ENCODE measurements at regions not wholly inside any gene's neighbourhood (a gene's known extent, or its start where the extent isn't known, plus 50 kb on each side); places are given as distances from the start of the nearest gene placed in this dataset.

DNA sequence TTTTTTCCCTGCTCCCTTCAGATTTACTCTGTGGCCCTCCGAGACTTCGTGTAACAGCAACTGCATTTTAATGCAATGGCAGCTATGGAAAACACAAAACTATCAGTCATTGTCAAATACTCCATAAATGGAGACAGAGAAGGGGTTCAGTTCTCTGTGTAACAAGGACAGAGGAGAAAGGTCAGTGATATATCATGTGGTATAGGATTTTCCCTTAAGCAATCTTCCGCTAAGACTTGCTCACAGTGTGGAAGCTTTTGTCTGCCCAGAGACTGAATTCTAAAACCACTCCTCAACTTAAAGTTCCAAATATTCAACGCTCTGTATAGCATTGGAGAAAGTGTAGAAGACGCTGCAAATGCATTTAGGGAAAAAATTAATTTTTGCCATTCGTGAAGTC lies 111.3 kb upstream of the EDNRB start:
- H3K4me3 ChIP-seq, result no peak overlapping the region
- H3K9me3 ChIP-seq, result no peaks in the 10 kb centered on the region
- no peaks in the 10 kb centered on the region for H3K27me3 ChIP-seq (replicated peaks; ENCODE audit: insufficient read depth)
- TF ChIP-seq POLR2A (IDR thresholded peaks at IDR 0.05) (no peak), POLR2AphosphoS5 (IDR thresholded peaks at IDR 0.05) (no peak)
- TF ChIP-seq, protein P1, sequence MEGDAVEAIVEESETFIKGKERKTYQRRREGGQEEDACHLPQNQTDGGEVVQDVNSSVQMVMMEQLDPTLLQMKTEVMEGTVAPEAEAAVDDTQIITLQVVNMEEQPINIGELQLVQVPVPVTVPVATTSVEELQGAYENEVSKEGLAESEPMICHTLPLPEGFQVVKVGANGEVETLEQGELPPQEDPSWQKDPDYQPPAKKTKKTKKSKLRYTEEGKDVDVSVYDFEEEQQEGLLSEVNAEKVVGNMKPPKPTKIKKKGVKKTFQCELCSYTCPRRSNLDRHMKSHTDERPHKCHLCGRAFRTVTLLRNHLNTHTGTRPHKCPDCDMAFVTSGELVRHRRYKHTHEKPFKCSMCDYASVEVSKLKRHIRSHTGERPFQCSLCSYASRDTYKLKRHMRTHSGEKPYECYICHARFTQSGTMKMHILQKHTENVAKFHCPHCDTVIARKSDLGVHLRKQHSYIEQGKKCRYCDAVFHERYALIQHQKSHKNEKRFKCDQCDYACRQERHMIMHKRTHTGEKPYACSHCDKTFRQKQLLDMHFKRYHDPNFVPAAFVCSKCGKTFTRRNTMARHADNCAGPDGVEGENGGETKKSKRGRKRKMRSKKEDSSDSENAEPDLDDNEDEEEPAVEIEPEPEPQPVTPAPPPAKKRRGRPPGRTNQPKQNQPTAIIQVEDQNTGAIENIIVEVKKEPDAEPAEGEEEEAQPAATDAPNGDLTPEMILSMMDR (IDR thresholded peaks at IDR 0.05), result no peak
- no peaks in the 10 kb centered on the region for H3K4me1 ChIP-seq (replicated peaks)
- H3K27ac ChIP-seq, result no peak overlapping the region
- H3K36me3 ChIP-seq, result no peaks in the 10 kb centered on the region
- intact Hi-C loops (cut with DNase I), result no loop called here
- no peak for DNase-seq (ENCODE audit: low spot score)
- WGBS, result 88% methylated on average over 6 of the region's 6 CpGs

DNA sequence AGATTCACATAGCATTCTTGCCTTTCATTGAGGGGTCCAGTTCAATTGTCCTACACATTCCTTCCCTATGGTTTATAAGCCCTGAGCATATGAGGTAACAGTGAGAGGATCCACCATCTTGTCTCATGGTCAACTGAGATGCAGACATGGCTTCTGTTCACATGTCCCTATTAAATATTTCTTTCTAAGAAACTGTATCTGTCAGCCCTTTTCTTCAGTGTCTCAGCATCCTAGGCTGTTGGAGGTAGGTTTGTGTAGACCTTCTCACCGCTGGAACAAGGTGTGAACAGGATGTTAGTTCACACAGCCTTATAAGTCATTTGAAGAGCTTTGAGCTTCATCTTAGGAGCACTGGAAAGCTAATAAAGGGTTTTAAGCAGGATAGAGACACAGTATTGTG lies 110.3 kb upstream of the EDNRB start:
- Histone ChIP-seq H3K36me3 (no peaks in the 10 kb centered on the region), H3K27ac (no peak overlapping the region), H3K27me3 (replicated peaks; ENCODE audit: insufficient read depth) (no peaks in the 10 kb centered on the region), H3K4me1 (replicated peaks) (no peaks in the 10 kb centered on the region), H3K9me3 (no peaks in the 10 kb centered on the region), H3K4me3 (no peak overlapping the region)
- intact Hi-C loops (cut with DNase I), result no loop called here
- TF ChIP-seq, protein P1 (IDR thresholded peaks at IDR 0.05), result no peak
- TF ChIP-seq POLR2AphosphoS5 (IDR thresholded peaks at IDR 0.05), result no peak
- 96% methylated on average over 1 of the region's 1 CpG for WGBS
- DNase-seq (ENCODE audit: low spot score), result no peak

DNA sequence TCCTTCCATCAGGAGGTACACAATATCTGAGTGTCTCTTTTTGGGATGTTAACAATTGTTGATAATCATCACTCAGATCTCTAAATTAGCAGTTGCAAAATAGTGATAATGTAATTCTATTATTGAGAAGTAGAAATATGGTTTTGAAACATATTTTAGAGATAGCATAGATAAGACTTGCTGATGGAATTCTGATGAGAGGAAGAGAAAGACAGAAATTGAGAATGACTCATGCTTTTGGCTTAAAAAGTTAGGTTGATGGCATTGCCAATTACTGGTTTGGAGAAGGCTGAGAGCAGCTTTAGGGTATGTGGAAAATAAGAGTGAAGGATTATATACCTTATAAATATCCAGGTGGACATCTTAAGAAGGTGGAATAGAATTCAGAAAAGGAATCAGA lies 106.4 kb upstream of the EDNRB start:
- no peaks in the 10 kb centered on the region for H3K9me3 ChIP-seq
- no peak overlapping the region for H3K27ac ChIP-seq
- no peak for TF ChIP-seq POLR2AphosphoS5 (IDR thresholded peaks at IDR 0.05)
- no peak for TF ChIP-seq POLR2A (IDR thresholded peaks at IDR 0.05)
- TF ChIP-seq, protein P1 (IDR thresholded peaks at IDR 0.05), result no peak
- no peaks in the 10 kb centered on the region for H3K4me1 ChIP-seq (replicated peaks)
- DNase-seq (ENCODE audit: low spot score), result no peak
- no peaks in the 10 kb centered on the region for H3K27me3 ChIP-seq (replicated peaks; ENCODE audit: insufficient read depth)
- intact Hi-C loops (cut with DNase I), result no loop called here
- H3K36me3 ChIP-seq, result no peaks in the 10 kb centered on the region
- H3K4me3 ChIP-seq, result no peak overlapping the region

DNA sequence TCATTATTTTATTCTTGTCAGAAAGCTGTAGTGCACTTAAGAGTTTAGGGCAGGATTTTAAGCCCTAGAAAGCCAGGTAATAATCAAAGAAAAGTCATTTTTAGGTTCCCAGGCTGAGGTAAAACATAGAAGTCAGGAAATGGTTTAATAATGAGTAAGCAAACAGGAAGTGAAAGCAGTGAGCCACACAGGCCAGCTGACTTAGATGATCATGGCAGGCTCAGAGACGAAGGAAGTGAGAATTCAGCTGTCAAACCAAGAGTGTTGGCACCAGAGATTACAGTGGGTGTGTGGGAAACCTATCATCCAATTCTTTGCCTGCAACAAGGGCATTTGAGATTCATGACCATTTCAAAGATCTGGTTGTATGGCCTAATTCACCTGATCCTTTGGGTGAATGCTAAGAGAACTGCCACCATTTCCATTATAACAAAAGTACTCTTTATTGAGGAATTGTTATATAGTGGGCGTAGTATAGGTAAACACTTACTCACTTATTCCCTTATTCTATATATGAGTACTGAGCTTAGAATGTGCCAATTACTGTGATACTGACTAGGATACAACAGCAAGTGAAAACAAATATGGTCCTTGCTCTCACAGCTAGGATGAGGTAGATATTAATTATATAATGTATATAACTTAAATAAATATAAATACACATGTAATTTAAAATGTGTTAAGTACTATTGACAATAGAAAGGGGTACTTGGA lies 103.7 kb upstream of the EDNRB start:
- no peak for DNase-seq (ENCODE audit: low spot score)
- 63% methylated on average over 2 of the region's 2 CpGs for WGBS

DNA sequence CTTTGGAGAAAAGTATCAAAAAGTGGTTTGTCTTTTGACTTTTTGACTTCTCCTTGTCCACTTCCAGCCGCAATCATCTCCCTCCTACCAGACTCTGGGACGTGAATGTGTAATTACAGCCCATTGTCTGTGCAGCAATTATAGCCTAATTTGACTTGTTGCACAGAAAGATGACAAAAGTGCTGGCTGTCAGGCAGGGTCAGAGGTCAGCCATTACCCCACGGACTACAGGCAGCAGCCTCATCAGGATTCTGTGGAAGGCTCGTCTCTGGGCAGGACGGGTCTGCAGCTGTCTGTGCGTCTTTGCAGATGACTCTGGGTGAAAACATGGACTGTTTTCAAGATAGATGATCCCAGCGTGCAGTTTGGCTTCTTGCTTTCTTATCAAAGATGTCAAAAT lies 102.2 kb upstream of the EDNRB start:
- Histone ChIP-seq H3K27ac (no peak overlapping the region), H3K27me3 (replicated peaks; ENCODE audit: insufficient read depth) (no peaks in the 10 kb centered on the region), H3K36me3 (no peaks in the 10 kb centered on the region), H3K9me3 (no peaks in the 10 kb centered on the region), H3K4me3 (no peak overlapping the region), H3K4me1 (replicated peaks) (no peaks in the 10 kb centered on the region)
- no peak for DNase-seq (ENCODE audit: low spot score)
- 54% methylated on average over 7 of the region's 7 CpGs for WGBS
- intact Hi-C loops (cut with DNase I), result no loop called here
- TF ChIP-seq POLR2A (IDR thresholded peaks at IDR 0.05) (no peak), POLR2AphosphoS5 (IDR thresholded peaks at IDR 0.05) (no peak)
- TF ChIP-seq, protein P1 (IDR thresholded peaks at IDR 0.05), result no peak

More for the DNA sequence above, 103.7 kb upstream of the EDNRB start:
- Histone ChIP-seq H3K27ac (no peak overlapping the region), H3K36me3 (no peaks in the 10 kb centered on the region), H3K9me3 (no peaks in the 10 kb centered on the region), H3K4me1 (replicated peaks) (no peaks in the 10 kb centered on the region), H3K4me3 (no peak overlapping the region), H3K27me3 (replicated peaks; ENCODE audit: insufficient read depth) (no peaks in the 10 kb centered on the region)
- intact Hi-C loops (cut with DNase I), result no loop called here
- TF ChIP-seq POLR2A (IDR thresholded peaks at IDR 0.05) (no peak), POLR2AphosphoS5 (IDR thresholded peaks at IDR 0.05) (no peak)
- TF ChIP-seq, protein P1 (IDR thresholded peaks at IDR 0.05), result no peak

All from prostate gland (tissue), 2 donors.